HepG2 (cell line): ENCODE measurements at regions not wholly inside any gene's neighbourhood (a gene's known extent, or its start where the extent isn't known, plus 50 kb on each side); places are given as distances from the start of the nearest gene placed in this dataset.

Experiments used
- IRF2 ChIP-seq: IDR thresholded peaks from 2 replicates; pipeline ENCODE4 v1.6.1; 2018; ENCODE audit warnings: missing genetic modification reagents, missing compliant biosample characterization
- ZNF614 ChIP-seq: IDR thresholded peaks from 2 replicates; pipeline ENCODE4 v1.6.1; 2018; ENCODE audit warnings: missing biosample characterization, missing genetic modification reagents, inconsistent platforms, borderline replicate concordance
- TF ChIP-seq, protein P1 (sequence below): conservative IDR thresholded peaks from 2 replicates; pipeline ENCODE4 v1.6.1; 2018; ENCODE audit warnings: missing genetic modification reagents

DNA sequence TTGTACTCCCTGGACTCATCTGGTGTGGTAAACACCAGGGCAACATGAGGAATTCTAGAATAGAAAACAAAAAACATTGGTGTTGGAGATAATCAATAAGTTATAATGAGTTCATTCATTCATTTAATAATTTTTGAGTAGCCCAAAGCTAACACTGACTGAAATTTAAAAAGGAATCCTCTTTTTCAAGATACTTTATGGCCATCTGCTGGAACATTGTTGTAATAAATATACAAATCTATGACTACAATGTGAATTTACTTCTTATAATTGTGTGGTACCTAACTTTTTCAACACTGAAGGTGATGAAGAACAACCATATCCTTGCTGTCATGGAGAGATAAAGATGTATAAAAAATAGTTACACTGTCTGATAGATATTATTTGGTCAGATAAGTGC lies 687.3 kb upstream of the MIS18BP1 start:
- TF ChIP-seq, protein P1, sequence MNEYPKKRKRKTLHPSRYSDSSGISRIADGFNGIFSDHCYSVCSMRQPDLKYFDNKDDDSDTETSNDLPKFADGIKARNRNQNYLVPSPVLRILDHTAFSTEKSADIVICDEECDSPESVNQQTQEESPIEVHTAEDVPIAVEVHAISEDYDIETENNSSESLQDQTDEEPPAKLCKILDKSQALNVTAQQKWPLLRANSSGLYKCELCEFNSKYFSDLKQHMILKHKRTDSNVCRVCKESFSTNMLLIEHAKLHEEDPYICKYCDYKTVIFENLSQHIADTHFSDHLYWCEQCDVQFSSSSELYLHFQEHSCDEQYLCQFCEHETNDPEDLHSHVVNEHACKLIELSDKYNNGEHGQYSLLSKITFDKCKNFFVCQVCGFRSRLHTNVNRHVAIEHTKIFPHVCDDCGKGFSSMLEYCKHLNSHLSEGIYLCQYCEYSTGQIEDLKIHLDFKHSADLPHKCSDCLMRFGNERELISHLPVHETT (CRISPR knock-in tag) = no peak
- TF ChIP-seq ZNF614 (CRISPR knock-in tag) = no peak
- no peak for TF ChIP-seq IRF2 (CRISPR knock-in tag)
